Tibial nerve (tissue), 4 donors: ENCODE measurements at regions not wholly inside any gene's neighbourhood (a gene's known extent, or its start where the extent isn't known, plus 50 kb on each side); places are given as distances from the start of the nearest gene placed in this dataset.

Experiments used
- EP300 ChIP-seq, 2 donors: sonication (generic); formaldehyde crosslinking; IDR thresholded peaks; one replicate each; pipeline ENCODE4 v1.6.1; 2017; ENCODE audit warnings: antibody characterized with exemption in 2 of 2, mild to moderate bottlenecking in 1 of 2
- POLR2A ChIP-seq, 2 donors: fragments of 450-650 bp; IDR thresholded peaks; one replicate each; pipeline ENCODE4 v1.6.1; 2017; ENCODE audit warnings: antibody characterized with exemption in 2 of 2, mild to moderate bottlenecking in 2 of 2, moderate library complexity in 2 of 2
- TF ChIP-seq, protein P1 (sequence below), 5 experiments: fragments of 200-600 bp in 3 of 5; fragments of 450-650 bp in 2 of 5; sonication (generic) in 3 of 5; IDR thresholded peaks; one replicate each; pipeline ENCODE4 v1.5.1; 2016 to 2019; ENCODE audit warnings: antibody characterized with exemption in 5 of 5, mild to moderate bottlenecking in 3 of 5, moderate library complexity in 2 of 5

DNA sequence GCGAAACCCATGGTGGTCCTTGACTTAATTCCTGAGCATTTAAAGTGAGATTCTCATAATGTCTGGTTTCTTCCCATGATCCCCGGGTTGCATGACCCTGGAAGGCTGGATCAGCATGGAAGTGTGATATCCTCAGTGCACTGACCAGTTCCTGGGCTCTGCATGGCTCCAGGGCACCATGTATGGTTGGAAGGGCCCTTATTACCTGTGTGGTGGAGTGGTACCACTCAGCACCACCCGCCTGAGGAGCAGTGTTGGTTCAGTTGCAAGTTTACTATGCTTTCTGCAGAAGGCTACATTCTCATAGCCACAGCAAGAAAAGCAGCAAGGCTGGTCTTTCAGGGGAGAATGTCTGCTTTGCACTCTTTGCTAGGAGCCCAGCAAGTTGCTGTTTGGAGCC, 325.7 kb upstream of the MKI67 start:
- TF ChIP-seq, protein P1, sequence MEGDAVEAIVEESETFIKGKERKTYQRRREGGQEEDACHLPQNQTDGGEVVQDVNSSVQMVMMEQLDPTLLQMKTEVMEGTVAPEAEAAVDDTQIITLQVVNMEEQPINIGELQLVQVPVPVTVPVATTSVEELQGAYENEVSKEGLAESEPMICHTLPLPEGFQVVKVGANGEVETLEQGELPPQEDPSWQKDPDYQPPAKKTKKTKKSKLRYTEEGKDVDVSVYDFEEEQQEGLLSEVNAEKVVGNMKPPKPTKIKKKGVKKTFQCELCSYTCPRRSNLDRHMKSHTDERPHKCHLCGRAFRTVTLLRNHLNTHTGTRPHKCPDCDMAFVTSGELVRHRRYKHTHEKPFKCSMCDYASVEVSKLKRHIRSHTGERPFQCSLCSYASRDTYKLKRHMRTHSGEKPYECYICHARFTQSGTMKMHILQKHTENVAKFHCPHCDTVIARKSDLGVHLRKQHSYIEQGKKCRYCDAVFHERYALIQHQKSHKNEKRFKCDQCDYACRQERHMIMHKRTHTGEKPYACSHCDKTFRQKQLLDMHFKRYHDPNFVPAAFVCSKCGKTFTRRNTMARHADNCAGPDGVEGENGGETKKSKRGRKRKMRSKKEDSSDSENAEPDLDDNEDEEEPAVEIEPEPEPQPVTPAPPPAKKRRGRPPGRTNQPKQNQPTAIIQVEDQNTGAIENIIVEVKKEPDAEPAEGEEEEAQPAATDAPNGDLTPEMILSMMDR (IDR thresholded peaks at IDR 0.05) = no peak
- TF ChIP-seq POLR2A (IDR thresholded peaks at IDR 0.05) (no peak), EP300 (IDR thresholded peaks at IDR 0.05) (no peak)
